ENCODE measurements at regions not wholly inside any gene's neighbourhood (a gene's known extent, or its start where the extent isn't known, plus 50 kb on each side); places are given as distances from the start of the nearest gene placed in this dataset.

DNA sequence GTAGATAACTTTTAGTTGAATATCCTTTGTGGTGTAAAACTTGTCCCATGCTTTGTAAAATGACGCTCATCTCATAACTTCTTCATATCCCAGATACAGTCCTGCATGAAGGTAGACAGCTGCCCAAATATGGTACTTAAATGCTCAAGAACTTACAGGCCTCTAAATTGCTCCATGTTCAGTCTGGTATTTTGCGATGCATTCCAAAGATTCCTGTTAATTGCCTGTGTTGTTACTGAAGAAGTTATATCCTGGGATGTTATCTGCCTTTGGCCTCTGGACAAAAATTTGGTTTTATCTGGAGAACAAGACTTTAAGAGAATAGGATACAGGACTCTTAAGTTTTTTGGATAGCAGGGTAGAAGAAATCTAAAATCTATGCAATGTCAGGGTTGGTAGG, 473.0 kb downstream of the PCNX1 start:
- no peak for TF ChIP-seq POLR2A (IDR thresholded peaks at IDR 0.05; ENCODE audit: low read depth, low read length)
- no peak for TF ChIP-seq CTCF (conservative IDR thresholded peaks at IDR 0.05; ENCODE audit: low read depth, low read length)
- TF ChIP-seq USF2 (IDR thresholded peaks at IDR 0.05; ENCODE audit: low read depth, low read length) = no peak
- TF ChIP-seq SMC3 (IDR thresholded peaks at IDR 0.05; ENCODE audit: low read depth, low read length) = no peak
- TF ChIP-seq RCOR1 (IDR thresholded peaks at IDR 0.05; ENCODE audit: insufficient replicate concordance, low read length) = no peak
